ENCODE measurements at regions not wholly inside any gene's neighbourhood (a gene's known extent, or its start where the extent isn't known, plus 50 kb on each side); places are given as distances from the start of the nearest gene placed in this dataset.

- Mint-ChIP-seq H3K4me3 (no peak overlapping the region), H3K36me3 (ENCODE audit: insufficient read depth in 1 of 3, low read depth in 3 of 3) (peaks cover 0 to 11% (median 0%) of the 10 kb centered on the region in 3 experiments; a peak in 3 of 7 replicates), H3K27me3 (ENCODE audit: low read depth) (no peaks in the 10 kb centered on the region), H3K4me1 (peaks cover 2 to 5% of the 10 kb centered on the region in 2 experiments; a peak in 3 of 4 replicates), H3K9me3 (peaks cover 12% of the 10 kb centered on the region in 2 experiments), H3K27ac (no peak overlapping the region)
- H3K56ac ChIP-seq (ENCODE audit: insufficient read length, low read depth, low read length) = no peak overlapping the region
- no peaks in the 10 kb centered on the region for H3K79me1 ChIP-seq (ENCODE audit: insufficient read depth, low read depth, low read length, poor library complexity, severe bottlenecking)
- no peak overlapping the region for H3K4me2 ChIP-seq (ENCODE audit: insufficient read depth, insufficient read length, low read length)
- H3T11ph ChIP-seq (ENCODE audit: low read length) = no peak overlapping the region
- no peak overlapping the region for H3K27ac ChIP-seq (ENCODE audit: insufficient read length, low read depth, low read length)
- WGBS (ENCODE audit: extremely low coverage, insufficient read length, low lambda C conversion rate) = no CpG with 5 or more reads among the region's 3 CpGs
- no peaks in the 10 kb centered on the region for H4K20me1 ChIP-seq (ENCODE audit: control insufficient read depth, insufficient read depth, insufficient read length)
- H4K8ac ChIP-seq (replicated peaks; ENCODE audit: insufficient read length, low read depth, low read length) = no peak overlapping the region
- H4K91ac ChIP-seq (ENCODE audit: insufficient read length, low read depth, low read length) = no peak overlapping the region
- H2BK12ac ChIP-seq (ENCODE audit: insufficient read length, low read depth, low read length) = no peak overlapping the region
- H2BK5ac ChIP-seq (ENCODE audit: insufficient read length, low read length) = no peak overlapping the region
- no peak overlapping the region for H2BK15ac ChIP-seq (ENCODE audit: low read depth, low read length)
- no peak overlapping the region for H2BK20ac ChIP-seq (ENCODE audit: low read depth, low read length, poor library complexity, severe bottlenecking)
- no peak overlapping the region for H3K9ac ChIP-seq (ENCODE audit: extremely low read depth, insufficient read length, low read length)
- H3K4ac ChIP-seq (ENCODE audit: low read depth, low read length) = no peak overlapping the region
- H4K5ac ChIP-seq (ENCODE audit: insufficient read length, low read depth, low read length) = no peak overlapping the region
- TF ChIP-seq CTCF (conservative IDR thresholded peaks at IDR 0.05) = peak; percentile 41; the same call in 2 of the 3 replicates
- no peak overlapping the region for H2BK120ac ChIP-seq (ENCODE audit: low read depth, low read length, poor library complexity, severe bottlenecking)
- no peaks in the 10 kb centered on the region for H3K79me2 ChIP-seq (ENCODE audit: insufficient read depth, low read length)
- no peak overlapping the region for H3K18ac ChIP-seq (ENCODE audit: insufficient read length, low read depth, low read length)
- H3K27me3 ChIP-seq (ENCODE audit: insufficient read depth, low read length) = no peaks in the 10 kb centered on the region
- H3K9me3 ChIP-seq (ENCODE audit: control insufficient read depth, low read depth, low read length) = no peaks in the 10 kb centered on the region
- no peak overlapping the region for H2AK5ac ChIP-seq (ENCODE audit: insufficient read length, low read length)
- H3K23me2 ChIP-seq (ENCODE audit: insufficient read length, low read depth, low read length, poor library complexity, severe bottlenecking) = no peaks in the 10 kb centered on the region
- no peak overlapping the region for H2AFZ ChIP-seq (ENCODE audit: low read length)
- H3K23ac ChIP-seq (ENCODE audit: insufficient read length, low read depth, low read length) = no peak overlapping the region
- DNase-seq = no peak
- no peaks in the 10 kb centered on the region for H3K4me1 ChIP-seq (ENCODE audit: insufficient read depth, low read length)
- no peak overlapping the region for H3K14ac ChIP-seq (ENCODE audit: insufficient read depth, low read length)
Measured at GRCh38 chr6:12636336-12636735, 80.2 kb upstream of the PHACTR1 start.

All from H9 (cell line).